HG03039 (cell line): ENCODE measurements at regions not wholly inside any gene's neighbourhood (a gene's known extent, or its start where the extent isn't known, plus 50 kb on each side); places are given as distances from the start of the nearest gene placed in this dataset.
"Not testable (repeated sequence)": the region's sequence is repeated elsewhere in the genome, so short reads cannot be mapped to it uniquely, and the experiment has no call there.

Source experiments
- ATAC-seq: cut with Tn5 transposase; IDR thresholded peaks from one replicate; pipeline ENCODE4 v1.9.1; 2021; ENCODE audit warnings: mild to moderate bottlenecking, moderate library complexity; ENCODE audit not compliant: unreplicated experiment

GRCh38 chr5:27854243-27854852 is 816.0 kb upstream of the CDH9 start:
- ATAC-seq = no peak

GRCh38 chr5:27845248-27845647 is 806.9 kb upstream of the CDH9 start:
- ATAC-seq = no peak

- ATAC-seq = not testable (repeated sequence)
Measured at GRCh38 chr5:27836704-27837103, 798.3 kb upstream of the CDH9 start.

- ATAC-seq = no peak
Measured at GRCh38 chr5:27832886-27833285, 794.5 kb upstream of the CDH9 start.

GRCh38 chr5:27830546-27830945 is 792.2 kb upstream of the CDH9 start:
- no peak for ATAC-seq

- no peak for ATAC-seq
Measured at GRCh38 chr5:27821681-27822080, 783.3 kb upstream of the CDH9 start.

GRCh38 chr5:27818888-27819287 is 780.5 kb upstream of the CDH9 start:
- ATAC-seq = no peak

GRCh38 chr5:27814983-27815382 is 776.6 kb upstream of the CDH9 start:
- no peak for ATAC-seq

GRCh38 chr5:27814286-27814685 is 775.9 kb upstream of the CDH9 start:
- ATAC-seq = no peak

- no peak for ATAC-seq
Measured at GRCh38 chr5:27810458-27810857, 772.1 kb upstream of the CDH9 start.

- no peak for ATAC-seq
Measured at GRCh38 chr5:27797220-27797619, 758.8 kb upstream of the CDH9 start.

- ATAC-seq = no peak
Measured at GRCh38 chr5:27788184-27788583, 749.8 kb upstream of the CDH9 start.

- no peak for ATAC-seq
Measured at GRCh38 chr5:27784317-27784716, 745.9 kb upstream of the CDH9 start.

- no peak for ATAC-seq
Measured at GRCh38 chr5:27778121-27778520, 739.7 kb upstream of the CDH9 start.

GRCh38 chr5:27773636-27774035 is 735.2 kb upstream of the CDH9 start:
- ATAC-seq = no peak

- no peak for ATAC-seq
Measured at GRCh38 chr5:27773166-27773565, 734.8 kb upstream of the CDH9 start.

GRCh38 chr5:27769748-27770402 is 731.5 kb upstream of the CDH9 start:
- no peak for ATAC-seq

- no peak for ATAC-seq
Measured at GRCh38 chr5:27748847-27749246, 710.5 kb upstream of the CDH9 start.

GRCh38 chr5:27743383-27743979 is 705.1 kb upstream of the CDH9 start:
- ATAC-seq = not testable (repeated sequence)

GRCh38 chr5:27742805-27743204 is 704.4 kb upstream of the CDH9 start:
- ATAC-seq = no peak

GRCh38 chr5:27734838-27735237 is 696.5 kb upstream of the CDH9 start:
- no peak for ATAC-seq

GRCh38 chr5:27733237-27733636 is 694.9 kb upstream of the CDH9 start:
- no peak for ATAC-seq
